C1 segment of cervical spinal cord (tissue), 14 donors: ENCODE measurements at regions not wholly inside any gene's neighbourhood (a gene's known extent, or its start where the extent isn't known, plus 50 kb on each side); places are given as distances from the start of the nearest gene placed in this dataset.
"Not testable (repeated sequence)": the region's sequence is repeated elsewhere in the genome, so short reads cannot be mapped to it uniquely, and the experiment has no call there.

ENCODE experiments used
- DNase-seq, 14 donors: peaks; one replicate each; lab custom pipeline; 2025; lab: John Stamatoyannopoulos, UW

GRCh38 chr19:21668072-21668773 is 99.2 kb downstream of the ZNF100 start:
- not testable (repeated sequence) for DNase-seq

GRCh38 chr19:21655540-21656126 is 111.7 kb downstream of the ZNF100 start:
- no peak for DNase-seq

GRCh38 chr19:21651478-21651877 is 115.9 kb downstream of the ZNF100 start:
- DNase-seq: not testable (repeated sequence)

- DNase-seq: peak in 1 of 14 donors; percentile 75
Observed at GRCh38 chr19:21638776-21639175, 128.6 kb downstream of the ZNF100 start.

- no peak for DNase-seq
Observed at GRCh38 chr19:21626924-21627697, 121.7 kb downstream of the ZNF429 start.

GRCh38 chr19:21626091-21626490 is 120.7 kb downstream of the ZNF429 start:
- DNase-seq: no peak

- DNase-seq: no peak
Observed at GRCh38 chr19:21622920-21623319, 117.5 kb downstream of the ZNF429 start.

- DNase-seq: no peak
Observed at GRCh38 chr19:21621671-21622070, 116.3 kb downstream of the ZNF429 start.

GRCh38 chr19:21617740-21618339 is 112.4 kb downstream of the ZNF429 start:
- DNase-seq: no peak

- DNase-seq: not testable (repeated sequence)
Observed at GRCh38 chr19:21614776-21615175, 109.4 kb downstream of the ZNF429 start.

GRCh38 chr19:21613201-21613600 is 107.8 kb downstream of the ZNF429 start:
- not testable (repeated sequence) for DNase-seq

- DNase-seq: no peak
Observed at GRCh38 chr19:21612403-21612872, 107.0 kb downstream of the ZNF429 start.

- DNase-seq: no peak
Observed at GRCh38 chr19:21611659-21612402, 106.4 kb downstream of the ZNF429 start.

GRCh38 chr19:21610787-21611186 is 105.4 kb downstream of the ZNF429 start:
- no peak for DNase-seq

GRCh38 chr19:21610341-21610740 is 104.9 kb downstream of the ZNF429 start:
- no peak for DNase-seq

- DNase-seq: no peak
Observed at GRCh38 chr19:21608571-21608970, 103.2 kb downstream of the ZNF429 start.

GRCh38 chr19:21607449-21607848 is 102.0 kb downstream of the ZNF429 start:
- no peak for DNase-seq

GRCh38 chr19:21607011-21607410 is 101.6 kb downstream of the ZNF429 start:
- not testable (repeated sequence) for DNase-seq

GRCh38 chr19:21606326-21606725 is 100.9 kb downstream of the ZNF429 start:
- DNase-seq: not testable (repeated sequence)

GRCh38 chr19:21604951-21605476 is 99.6 kb downstream of the ZNF429 start:
- peak in 4 of 14 donors; percentile 1 to 23 (median 11) for DNase-seq
